Loucy (cell line): ENCODE measurements at regions not wholly inside any gene's neighbourhood (a gene's known extent, or its start where the extent isn't known, plus 50 kb on each side); places are given as distances from the start of the nearest gene placed in this dataset.

Experiments used
- CTCF ChIP-seq: fragments of 200-600 bp; sonication (generic); conservative IDR thresholded peaks from 2 replicates; pipeline ENCODE4 v1.5.1; 2014; ENCODE audit warnings: mild to moderate bottlenecking, antibody characterized with exemption, low read length
- EZH2phosphoT487 ChIP-seq: fragments of 200-600 bp; IDR thresholded peaks from 2 replicates; pipeline ENCODE4 v1.6.1; 2018; ENCODE audit warnings: antibody characterized with exemption, mild to moderate bottlenecking, moderate library complexity, borderline replicate concordance

GRCh38 chr11:110984693-110985092 is 260.8 kb upstream of the POU2AF2 start:
- TF ChIP-seq CTCF: no peak
- no peak for TF ChIP-seq EZH2phosphoT487
